GDM1 (cell line): ENCODE measurements at regions not wholly inside any gene's neighbourhood (a gene's known extent, or its start where the extent isn't known, plus 50 kb on each side); places are given as distances from the start of the nearest gene placed in this dataset.

ENCODE experiments used
- DNase-seq: peaks from one replicate; lab custom pipeline; 2025; lab: John Stamatoyannopoulos, UW

GRCh38 chr6:137353842-137354397 is 134.7 kb upstream of the IFNGR1 start:
- no peak for DNase-seq

DNA sequence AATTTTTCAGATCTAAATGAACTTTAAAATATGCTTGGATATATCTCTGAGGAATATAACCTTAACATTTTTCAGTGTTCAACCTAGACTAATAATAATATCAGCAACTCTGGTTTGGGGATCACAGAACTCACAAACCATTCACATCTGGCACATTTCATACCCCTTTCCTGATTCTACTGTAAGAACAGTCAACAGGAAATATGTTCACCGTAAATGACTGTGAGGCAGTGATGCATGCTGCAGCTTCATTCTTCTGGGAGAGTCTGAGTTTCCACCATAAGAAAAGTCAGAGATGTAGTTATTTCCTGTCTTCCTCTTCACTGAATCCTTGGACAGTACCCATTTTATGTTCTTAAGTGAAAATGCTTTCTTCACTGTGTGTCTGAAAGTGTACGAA is 134.2 kb upstream of the IFNGR1 start:
- no peak for DNase-seq

GRCh38 chr6:137352859-137353258 is 133.7 kb upstream of the IFNGR1 start:
- no peak for DNase-seq

GRCh38 chr6:137351890-137352289 is 132.7 kb upstream of the IFNGR1 start:
- peak; percentile 45 for DNase-seq

DNA sequence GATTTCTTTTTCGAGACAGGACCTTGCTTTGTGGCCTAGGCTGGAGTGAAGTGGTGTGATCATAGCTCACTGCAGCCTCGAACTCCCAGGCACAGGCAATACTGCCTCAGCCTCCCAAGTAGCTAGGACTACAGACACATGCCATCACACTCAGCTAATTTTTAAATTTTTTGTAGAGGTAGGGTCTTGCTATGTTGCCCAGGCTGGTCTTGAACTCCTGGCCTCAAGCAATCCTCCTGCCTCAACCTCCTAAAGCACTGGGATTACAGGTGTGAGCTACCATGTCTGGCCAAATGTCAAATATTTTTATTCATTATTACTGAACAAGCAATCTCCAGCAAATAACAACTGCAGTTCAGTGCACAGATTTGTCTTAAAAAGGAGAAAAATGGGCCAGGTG is 131.7 kb upstream of the IFNGR1 start:
- DNase-seq, result no peak

DNA sequence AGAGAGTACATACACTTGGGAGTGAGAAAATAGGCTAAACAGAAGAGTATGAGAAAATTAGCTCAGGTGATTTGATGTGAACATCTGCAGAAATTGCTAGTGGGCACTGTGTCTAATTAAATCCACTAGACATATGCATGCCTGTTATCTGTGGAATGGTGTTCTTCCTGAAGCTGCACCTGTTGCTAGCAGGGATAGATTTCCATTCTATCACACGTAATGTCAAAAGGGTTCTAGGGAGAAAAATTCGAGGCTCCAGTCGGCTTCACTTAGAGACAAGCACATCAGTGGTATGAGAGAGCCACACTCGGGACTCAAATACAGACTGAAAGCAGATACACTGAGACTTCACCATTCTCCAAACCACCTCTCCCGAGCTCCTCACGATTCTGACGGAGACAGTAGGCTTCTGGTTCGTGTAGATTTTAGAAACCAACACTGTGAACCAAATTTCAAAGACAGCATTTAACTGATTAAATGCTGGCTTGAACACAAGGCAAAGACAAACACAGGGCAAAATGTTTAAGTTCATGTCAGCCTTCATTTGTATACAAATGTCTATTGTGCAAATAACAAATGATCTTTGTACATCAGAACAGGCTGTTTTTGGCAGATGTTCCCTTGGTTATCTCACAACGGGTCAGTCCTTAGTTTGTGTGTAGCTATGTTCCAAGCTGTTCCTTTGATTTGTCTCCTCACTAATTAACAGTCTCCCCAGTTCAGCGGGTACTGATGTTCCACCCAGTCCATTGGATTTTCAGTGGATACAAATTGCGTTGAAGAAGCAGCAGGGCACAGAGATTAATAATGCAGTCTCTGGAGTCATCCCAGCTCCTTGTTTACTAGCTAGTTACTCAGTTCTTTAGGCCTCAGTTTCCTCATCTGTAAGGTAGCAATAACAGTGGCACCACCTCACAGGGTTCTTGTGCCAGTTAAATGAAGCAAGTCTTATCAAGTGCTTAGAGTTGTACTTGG is 131.0 kb upstream of the IFNGR1 start:
- DNase-seq, result no peak

GRCh38 chr6:137348777-137349176 is 129.6 kb upstream of the IFNGR1 start:
- no peak for DNase-seq

DNA sequence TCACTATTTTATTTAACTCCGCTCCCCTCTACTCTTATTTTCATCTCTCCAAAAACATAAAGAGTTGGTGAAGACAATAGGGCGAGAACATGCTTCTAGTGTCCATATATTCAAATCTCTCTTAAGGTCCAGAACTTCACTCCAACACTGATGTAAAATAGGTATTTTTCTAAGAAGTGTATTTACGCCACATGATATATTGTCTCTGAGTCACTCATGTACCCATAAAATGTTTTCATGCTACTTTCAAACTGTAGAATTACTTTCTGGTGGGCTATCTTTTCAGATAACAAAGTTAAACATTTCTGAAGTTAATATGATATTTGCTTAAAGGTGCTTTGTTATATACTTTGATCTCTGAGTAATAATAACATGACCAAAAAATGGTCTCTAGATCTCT is 124.1 kb upstream of the IFNGR1 start:
- no peak for DNase-seq

GRCh38 chr6:137342607-137343190 is 123.5 kb upstream of the IFNGR1 start:
- DNase-seq, result no peak

- no peak for DNase-seq
These were observed 122.6 kb upstream of the IFNGR1 start for GRCh38 chr6:137341681-137342195.

DNA sequence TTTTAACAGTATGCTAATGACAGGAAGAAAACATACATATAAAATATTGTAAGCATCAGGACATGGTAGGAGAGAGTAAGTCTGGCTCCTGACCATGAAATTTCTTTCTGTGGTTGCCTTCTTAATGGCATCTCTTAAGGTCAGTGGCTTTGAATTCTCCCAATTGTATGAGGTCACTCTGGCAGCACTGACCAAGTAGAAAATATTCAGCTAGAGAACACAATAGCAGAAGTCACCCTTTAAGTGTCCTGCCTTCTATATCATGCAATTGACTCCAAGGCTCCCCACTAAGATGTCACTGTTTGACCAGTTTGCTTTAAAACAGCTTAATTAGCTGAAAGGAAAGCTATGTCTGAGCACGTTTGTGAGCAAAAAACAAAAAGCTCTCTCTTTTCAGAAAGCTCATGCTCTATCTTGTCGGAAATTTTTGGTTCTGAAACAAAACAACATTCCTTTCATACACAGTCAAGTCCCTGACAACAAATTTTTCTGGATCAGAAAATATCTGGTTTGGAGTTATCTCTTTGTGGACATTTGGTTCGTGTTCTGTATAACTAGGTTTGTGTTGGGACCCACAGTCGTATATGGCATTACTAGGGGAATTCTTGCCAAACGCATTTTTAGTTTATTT is 120.9 kb upstream of the IFNGR1 start:
- DNase-seq, result no peak

- no peak for DNase-seq
These were observed 115.7 kb upstream of the IFNGR1 start for GRCh38 chr6:137334884-137335283.

- no peak for DNase-seq
These were observed 114.9 kb upstream of the IFNGR1 start for GRCh38 chr6:137334094-137334493.

DNA sequence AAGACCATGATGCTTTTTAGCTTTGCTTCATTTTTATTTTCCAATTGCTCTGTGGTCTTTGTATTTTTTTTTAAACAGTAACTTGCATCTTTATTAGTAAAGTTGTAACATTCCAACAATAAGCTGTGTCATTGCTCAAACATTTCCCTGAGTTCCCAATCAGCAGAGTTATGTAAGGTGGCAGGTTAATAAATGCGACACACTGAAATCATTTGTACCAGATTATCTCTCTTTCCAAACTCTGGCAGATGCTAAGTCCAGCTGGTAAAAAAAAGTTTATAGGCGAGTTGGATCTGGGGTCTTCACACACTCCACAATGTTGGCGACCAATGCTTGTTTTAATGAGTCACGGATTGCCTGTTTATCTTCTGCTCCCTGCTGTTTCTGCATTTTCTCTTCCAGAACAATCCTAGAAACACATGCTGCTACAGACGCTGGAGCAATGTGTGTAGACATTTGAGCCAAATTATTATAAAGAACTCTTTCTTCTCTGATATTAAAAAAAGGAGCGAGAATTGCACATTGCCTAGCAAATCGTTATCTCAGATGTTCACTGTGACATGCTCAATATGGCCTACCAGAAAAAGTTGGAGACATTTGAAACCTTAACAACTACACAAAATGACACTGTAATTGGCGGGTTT is 113.6 kb upstream of the IFNGR1 start:
- no peak for DNase-seq

DNA sequence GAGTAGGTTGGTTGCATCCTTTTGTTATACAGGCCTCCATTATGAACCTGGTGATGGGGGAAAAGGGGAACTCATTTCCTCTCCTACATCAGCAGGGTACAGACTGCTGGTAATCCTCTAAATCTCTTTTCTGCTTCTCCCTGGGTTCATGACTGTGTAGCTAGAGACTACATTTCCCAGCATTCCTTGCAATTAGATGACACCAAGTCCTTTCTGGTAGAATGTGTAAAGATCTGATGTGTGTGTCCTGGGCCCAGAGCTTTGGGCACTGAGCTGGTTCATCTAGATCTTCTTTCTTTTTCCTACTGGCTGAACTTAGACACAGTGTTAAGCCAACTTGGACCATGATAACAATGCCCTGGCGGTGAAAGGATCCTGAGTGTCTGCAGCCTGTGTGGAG is 104.7 kb upstream of the IFNGR1 start:
- no peak for DNase-seq

GRCh38 chr6:137320271-137320670 is 101.1 kb upstream of the IFNGR1 start:
- no peak for DNase-seq

DNA sequence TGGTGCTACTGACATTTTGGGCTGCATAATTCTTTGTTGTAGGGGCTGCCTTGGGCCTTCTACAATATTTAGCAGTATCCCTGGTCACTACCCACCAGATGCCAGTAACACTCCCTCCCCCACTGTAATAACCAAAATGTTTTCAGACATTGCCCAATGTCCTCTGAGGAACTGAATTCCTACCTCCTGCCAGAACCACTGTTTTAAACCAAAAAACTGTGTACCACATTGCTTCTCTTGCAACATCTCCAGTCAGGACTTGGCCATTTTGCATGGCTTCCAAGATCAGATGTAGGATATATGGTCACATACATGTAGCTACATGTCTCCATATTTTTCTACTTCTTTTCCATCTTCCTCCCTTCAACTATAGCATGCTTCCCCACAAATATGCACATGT is 97.4 kb upstream of the IFNGR1 start:
- no peak for DNase-seq

DNA sequence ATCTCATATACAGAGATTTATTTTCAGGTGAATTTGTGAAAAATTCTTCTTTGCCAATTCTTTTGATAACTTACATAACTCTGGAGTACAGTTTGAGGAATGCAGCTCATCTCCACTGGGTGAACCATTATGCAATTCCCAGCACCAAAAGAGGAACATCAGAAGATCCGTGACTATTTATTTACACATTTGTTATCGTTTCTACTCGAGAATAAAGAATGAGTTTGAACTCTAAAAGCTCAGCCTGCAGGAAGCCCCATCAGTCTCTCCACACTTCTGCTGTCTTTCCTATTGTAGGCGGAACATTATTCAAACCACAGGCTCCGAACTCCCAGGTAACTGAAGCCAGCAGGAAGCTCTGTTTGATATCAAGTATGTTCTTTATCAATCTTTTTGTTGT is 95.9 kb upstream of the IFNGR1 start:
- DNase-seq, result no peak

GRCh38 chr6:137313928-137314855 is 95.0 kb upstream of the IFNGR1 start:
- peak; percentile 58 for DNase-seq

DNA sequence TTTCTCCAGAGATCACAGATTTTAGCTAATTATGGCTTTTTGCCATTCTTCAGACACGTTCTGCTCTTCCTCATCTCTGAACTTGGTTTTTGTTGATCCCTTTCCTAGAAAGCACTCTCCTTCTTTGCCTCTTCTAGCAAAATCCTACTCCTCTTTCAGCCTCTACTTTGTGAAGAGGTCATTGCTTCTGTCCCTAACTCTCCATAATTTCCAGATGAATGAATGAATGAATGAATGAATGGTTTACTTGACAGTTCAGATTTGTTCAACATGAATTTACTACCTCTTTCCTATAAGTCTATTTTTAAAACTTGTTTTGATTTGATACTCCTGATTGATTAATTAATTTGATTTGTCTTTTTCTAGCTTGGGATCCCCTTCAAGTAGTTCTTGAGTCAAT is 94.0 kb upstream of the IFNGR1 start:
- DNase-seq, result no peak

DNA sequence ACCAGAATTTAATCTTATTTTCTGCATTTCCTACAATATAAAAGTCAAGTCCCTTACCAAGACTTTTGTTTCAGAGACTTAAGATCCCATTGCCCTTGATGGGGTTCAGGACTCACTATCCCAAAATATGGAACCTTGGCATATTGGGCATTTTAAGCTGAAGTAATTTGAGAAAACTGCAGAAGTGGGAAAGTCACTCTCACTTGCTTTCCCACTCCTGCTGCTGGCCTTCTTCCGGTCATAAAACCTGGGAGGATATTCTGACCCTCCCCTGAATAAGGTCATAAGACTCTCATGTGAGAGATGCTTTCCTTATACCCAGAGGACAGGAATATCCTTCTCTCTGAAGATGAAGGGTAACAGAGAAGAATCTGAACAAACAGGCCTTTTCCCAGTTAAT is 92.8 kb upstream of the IFNGR1 start:
- no peak for DNase-seq
